Naive B cell (primary cell): ENCODE measurements at regions not wholly inside any gene's neighbourhood (a gene's known extent, or its start where the extent isn't known, plus 50 kb on each side); places are given as distances from the start of the nearest gene placed in this dataset.

ENCODE experiments used
- ATAC-seq, 2 donors: fragments of 150-1000 bp; cut with Tn5 transposase; 2 replicates each; pipeline ENCODE4 v1.10.0; 2021; ENCODE audit warnings: low read depth in 2 of 2, mild to moderate bottlenecking in 2 of 2, moderate library complexity in 2 of 2
- DNase-seq: peaks from one replicate; pipeline ENCODE4 v3.0.0; 2022
- H3K27ac Mint-ChIP-seq, 6 donors: one replicate each; pipeline ENCODE4 v1.8.0; 2020 to 2022; ENCODE audit warnings: mild to moderate bottlenecking in 6 of 6, mixed read lengths in 6 of 6, moderate library complexity in 5 of 6, inconsistent platforms in 2 of 6
- H3K27me3 Mint-ChIP-seq, 3 donors: one replicate each; pipeline ENCODE4 v1.8.0; 2021 to 2022; ENCODE audit warnings: mixed read lengths in 3 of 3, mild to moderate bottlenecking in 1 of 3
- H3K36me3 Mint-ChIP-seq, 2 donors: one replicate each; pipeline ENCODE4 v1.8.0; 2020 to 2022; ENCODE audit warnings: mixed read lengths in 2 of 2, inconsistent platforms in 1 of 2, mild to moderate bottlenecking in 1 of 2
- H3K4me1 Mint-ChIP-seq, 3 donors: one replicate each; pipeline ENCODE4 v1.8.0; 2020 to 2022; ENCODE audit warnings: mixed read lengths in 3 of 3, inconsistent platforms in 1 of 3, mild to moderate bottlenecking in 1 of 3, moderate library complexity in 1 of 3
- H3K4me3 Mint-ChIP-seq, 8 donors: one replicate each; pipeline ENCODE4 v1.8.0; 2020 to 2022; ENCODE audit warnings: mild to moderate bottlenecking in 8 of 8, mixed read lengths in 8 of 8, moderate library complexity in 8 of 8, inconsistent platforms in 2 of 8
- H3K9me3 Mint-ChIP-seq, 7 donors: one replicate each; pipeline ENCODE4 v1.8.0; 2020 to 2022; ENCODE audit warnings: mixed read lengths in 7 of 7, mild to moderate bottlenecking in 5 of 7, inconsistent platforms in 2 of 7, moderate library complexity in 1 of 7

DNA sequence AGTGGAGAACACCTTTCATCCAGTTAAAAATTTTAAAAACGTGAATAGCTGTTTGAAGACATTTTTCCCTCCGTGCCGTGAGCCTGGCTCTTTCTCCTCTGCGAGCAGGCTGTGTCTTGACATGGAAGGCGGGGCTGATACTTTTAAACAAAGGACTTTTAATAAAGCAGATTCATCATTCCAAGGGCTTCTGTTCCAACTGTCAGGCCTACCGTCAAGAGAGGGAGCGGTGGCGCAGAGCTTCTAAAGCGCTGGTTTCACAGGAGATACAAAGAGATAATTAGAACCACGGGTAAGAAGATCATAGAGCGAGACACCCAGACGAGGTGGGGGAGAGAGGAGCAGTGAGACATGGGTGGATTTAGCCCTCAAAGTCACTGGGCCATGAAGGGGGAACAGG lies 247.4 kb upstream of the C1orf174 start:
- no peaks in the 10 kb centered on the region for H3K36me3 Mint-ChIP-seq
- H3K27ac Mint-ChIP-seq, result no peak overlapping the region
- H3K4me1 Mint-ChIP-seq, result no peaks in the 10 kb centered on the region
- H3K9me3 Mint-ChIP-seq, result no peaks in the 10 kb centered on the region
- no peak overlapping the region for H3K4me3 Mint-ChIP-seq
- ATAC-seq, result no peak
- no peak for DNase-seq
- H3K27me3 Mint-ChIP-seq, result peaks cover 9 to 19% (median 12%) of the 10 kb centered on the region in 3 donors

DNA sequence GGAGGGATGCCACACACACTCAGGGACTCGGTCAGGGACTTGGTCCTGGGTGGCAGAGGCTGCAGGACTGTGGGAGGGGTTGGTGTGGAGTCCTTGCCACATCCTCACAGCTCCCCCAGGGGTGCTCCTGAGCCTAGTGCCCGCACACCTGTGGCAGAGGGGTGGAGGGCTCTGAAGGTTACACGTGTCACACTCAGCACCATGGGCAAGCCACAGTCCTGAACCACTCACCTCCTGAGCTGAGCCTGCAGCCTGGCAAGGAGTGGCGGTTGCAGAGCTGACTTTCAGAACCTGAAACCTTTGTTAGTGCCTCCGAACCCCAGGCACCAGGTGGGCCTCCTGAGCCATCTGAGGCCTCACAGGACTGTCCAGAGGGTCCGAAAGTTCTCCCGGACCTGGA lies 249.2 kb upstream of the C1orf174 start:
- no peak for ATAC-seq
- peaks cover 5 to 19% (median 11%) of the 10 kb centered on the region in 3 donors for H3K27me3 Mint-ChIP-seq

DNA sequence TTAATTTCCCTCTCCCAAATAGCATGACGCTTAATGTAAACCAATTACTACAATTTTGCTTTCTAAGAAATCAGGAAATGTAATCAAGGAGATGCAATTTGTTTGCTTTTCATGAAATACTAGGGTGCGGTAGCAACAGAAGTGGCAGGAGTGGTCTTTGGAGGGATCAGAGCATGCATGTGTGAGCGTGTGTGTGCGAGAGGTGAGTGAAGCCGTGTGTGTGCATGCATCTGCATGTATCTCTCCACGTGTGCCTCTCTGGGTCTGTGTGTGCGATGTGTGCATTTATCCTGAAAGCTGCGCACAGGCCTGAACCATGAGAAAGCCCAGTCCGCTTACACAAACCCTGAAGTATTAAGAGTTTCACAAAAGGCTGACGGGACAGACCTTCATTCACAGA lies 249.8 kb upstream of the C1orf174 start:
- Mint-ChIP-seq H3K36me3 (no peaks in the 10 kb centered on the region), H3K27ac (peak overlapping the region in 2 of 6 donors; percentile 1 to 54), H3K9me3 (no peaks in the 10 kb centered on the region), H3K27me3 (peaks cover 5 to 19% (median 11%) of the 10 kb centered on the region in 3 donors), H3K4me3 (no peak overlapping the region), H3K4me1 (no peaks in the 10 kb centered on the region)
- no peak for DNase-seq
- ATAC-seq, result no peak

More for the DNA sequence above, 249.2 kb upstream of the C1orf174 start:
- DNase-seq, result no peak
- Mint-ChIP-seq H3K9me3 (no peaks in the 10 kb centered on the region), H3K36me3 (no peaks in the 10 kb centered on the region), H3K4me1 (no peaks in the 10 kb centered on the region), H3K27ac (no peak overlapping the region), H3K4me3 (no peak overlapping the region)

DNA sequence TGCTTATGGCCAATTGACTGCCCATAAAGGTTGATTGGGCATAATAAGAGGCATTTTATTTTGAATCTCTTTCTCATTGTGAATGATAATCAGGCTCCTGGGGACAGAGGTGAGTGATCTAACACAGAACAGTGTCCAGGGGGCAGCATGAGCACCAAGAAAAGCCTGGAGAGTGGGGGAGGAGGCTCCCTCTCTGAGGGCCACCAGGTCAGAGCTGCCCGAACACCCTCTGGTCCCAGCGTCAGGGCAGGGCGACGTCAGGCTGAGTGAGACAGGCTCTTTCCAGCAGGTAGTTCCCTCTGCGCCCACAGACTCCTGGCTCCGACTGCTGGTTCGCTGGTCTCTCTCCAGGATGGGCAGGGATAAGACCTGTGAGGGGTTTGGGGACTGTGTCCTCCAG lies 250.2 kb upstream of the C1orf174 start:
- Mint-ChIP-seq H3K4me3 (no peak overlapping the region), H3K4me1 (no peaks in the 10 kb centered on the region), H3K36me3 (no peaks in the 10 kb centered on the region)

DNA sequence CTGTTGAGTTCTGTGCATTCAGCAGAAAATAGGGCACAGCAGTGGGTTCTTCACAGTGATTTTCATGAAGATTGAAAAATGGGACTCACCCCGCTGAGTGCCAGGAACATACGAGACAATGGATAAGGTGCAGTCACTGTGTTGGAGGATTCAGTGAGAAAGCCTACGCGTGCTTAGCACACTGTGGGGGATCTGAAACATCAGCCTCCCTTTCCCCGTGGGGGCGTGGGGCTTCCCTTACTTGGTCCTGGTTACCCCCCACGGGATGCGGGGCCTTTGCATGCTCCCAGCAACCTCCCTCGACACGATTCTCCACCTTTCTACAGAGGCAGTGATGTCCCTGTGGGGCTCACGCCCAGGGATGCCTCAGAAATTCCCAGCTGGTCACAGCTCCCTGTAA lies 252.2 kb upstream of the C1orf174 start:
- DNase-seq (no peak), ATAC-seq (no peak)
- Mint-ChIP-seq H3K4me1 (no peaks in the 10 kb centered on the region), H3K36me3 (no peaks in the 10 kb centered on the region), H3K27me3 (peaks cover 5 to 18% (median 11%) of the 10 kb centered on the region in 3 donors), H3K4me3 (no peak overlapping the region), H3K27ac (no peak overlapping the region), H3K9me3 (no peaks in the 10 kb centered on the region)

More for the DNA sequence above, 250.2 kb upstream of the C1orf174 start:
- Mint-ChIP-seq H3K27me3 (peaks cover 5 to 19% (median 11%) of the 10 kb centered on the region in 3 donors), H3K27ac (no peak overlapping the region), H3K9me3 (no peaks in the 10 kb centered on the region)
- DNase-seq (no peak), ATAC-seq (no peak)

DNA sequence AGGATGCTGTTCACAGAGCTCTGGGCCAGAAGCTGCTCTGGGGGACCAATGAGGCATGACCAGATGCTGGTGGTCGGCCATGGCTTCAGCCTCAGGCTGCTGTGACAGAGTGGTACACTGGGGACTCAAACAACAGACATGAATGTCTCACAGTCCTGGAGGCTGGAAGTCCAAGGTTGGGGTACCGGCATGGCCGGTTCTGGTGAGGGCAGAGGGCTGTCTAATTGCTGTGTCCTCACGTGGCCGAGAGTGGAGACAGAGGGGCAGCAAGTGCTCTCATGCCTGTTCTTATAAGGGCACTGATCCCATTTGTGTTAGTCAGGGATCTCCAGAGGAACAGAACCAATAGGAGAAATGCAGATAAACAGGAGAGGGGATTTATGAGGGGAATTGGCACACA lies 253.5 kb upstream of the C1orf174 start:
- Mint-ChIP-seq H3K27me3 (peaks cover 4 to 11% (median 9%) of the 10 kb centered on the region in 3 donors), H3K4me3 (no peak overlapping the region), H3K9me3 (no peaks in the 10 kb centered on the region), H3K4me1 (no peaks in the 10 kb centered on the region), H3K27ac (no peak overlapping the region), H3K36me3 (no peaks in the 10 kb centered on the region)
- ATAC-seq, result no peak
- no peak for DNase-seq

DNA sequence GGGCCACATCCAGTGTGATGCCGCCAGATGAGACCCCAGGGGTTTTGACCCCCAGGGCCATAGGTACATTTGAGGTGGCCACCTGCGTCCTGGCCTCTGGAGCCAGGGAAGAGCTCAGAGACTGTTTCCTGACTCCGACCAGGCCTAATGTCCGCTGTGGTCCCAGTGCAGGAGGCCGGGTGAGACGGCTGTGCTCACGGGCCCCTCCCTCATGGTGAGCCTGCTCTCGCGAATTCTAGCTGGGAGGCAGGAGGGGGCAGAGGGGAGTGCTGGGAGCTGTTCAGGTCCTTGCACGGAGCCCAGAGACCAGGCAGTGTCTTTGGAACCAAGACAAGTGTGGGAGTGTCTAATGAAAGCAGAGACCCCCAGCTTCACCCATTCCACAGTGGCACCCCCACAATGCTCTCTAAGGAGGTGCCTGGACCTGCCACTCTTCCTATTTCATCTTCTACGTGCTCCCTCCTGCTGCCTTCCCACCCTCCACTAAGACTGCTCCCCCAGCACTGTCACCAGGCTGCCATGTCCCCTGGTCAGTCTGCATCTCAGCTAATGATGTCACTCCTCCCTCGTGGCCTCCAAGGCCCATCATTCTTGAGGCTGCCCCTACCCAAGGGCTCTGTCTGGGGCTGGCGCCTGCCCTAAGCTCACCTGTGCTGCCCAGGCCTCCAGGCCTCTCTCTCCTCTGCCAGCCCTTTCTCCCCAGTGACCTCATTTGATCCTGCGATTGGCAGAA lies 256.3 kb upstream of the C1orf174 start:
- Mint-ChIP-seq H3K4me3 (no peak overlapping the region), H3K36me3 (no peaks in the 10 kb centered on the region), H3K4me1 (no peaks in the 10 kb centered on the region), H3K27ac (no peak overlapping the region), H3K27me3 (peaks cover 4 to 13% (median 10%) of the 10 kb centered on the region in 3 donors), H3K9me3 (no peaks in the 10 kb centered on the region)
- ATAC-seq (no peak), DNase-seq (no peak)

DNA sequence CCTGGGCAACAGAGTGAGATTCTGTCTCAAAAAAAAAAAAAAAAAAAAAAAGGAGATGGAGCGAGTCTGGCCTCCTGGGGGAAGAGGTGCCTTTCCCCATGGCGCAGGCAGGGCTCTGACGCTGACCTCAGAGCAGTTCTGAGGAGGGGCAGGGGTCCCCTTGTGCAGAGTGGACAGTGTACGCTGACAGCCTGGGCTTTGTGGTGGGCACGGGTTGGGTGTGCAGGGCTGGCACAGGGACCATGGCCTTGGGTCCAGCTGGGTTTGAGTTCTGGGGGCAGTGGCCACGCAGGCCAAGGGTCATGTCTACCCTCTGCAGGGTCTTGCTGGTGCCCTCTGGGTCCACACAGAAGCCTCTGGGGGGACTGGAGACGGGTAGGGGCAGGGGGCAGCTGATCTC lies 260.1 kb upstream of the C1orf174 start:
- ATAC-seq (no peak), DNase-seq (no peak)
- Mint-ChIP-seq H3K27ac (no peak overlapping the region), H3K27me3 (peaks cover 9 to 18% (median 14%) of the 10 kb centered on the region in 3 donors), H3K4me1 (peaks cover 0 to 2% (median 0%) of the 10 kb centered on the region in 3 donors), H3K36me3 (no peaks in the 10 kb centered on the region), H3K9me3 (peaks cover 0 to 4% (median 0%) of the 10 kb centered on the region in 7 donors), H3K4me3 (no peak overlapping the region)

DNA sequence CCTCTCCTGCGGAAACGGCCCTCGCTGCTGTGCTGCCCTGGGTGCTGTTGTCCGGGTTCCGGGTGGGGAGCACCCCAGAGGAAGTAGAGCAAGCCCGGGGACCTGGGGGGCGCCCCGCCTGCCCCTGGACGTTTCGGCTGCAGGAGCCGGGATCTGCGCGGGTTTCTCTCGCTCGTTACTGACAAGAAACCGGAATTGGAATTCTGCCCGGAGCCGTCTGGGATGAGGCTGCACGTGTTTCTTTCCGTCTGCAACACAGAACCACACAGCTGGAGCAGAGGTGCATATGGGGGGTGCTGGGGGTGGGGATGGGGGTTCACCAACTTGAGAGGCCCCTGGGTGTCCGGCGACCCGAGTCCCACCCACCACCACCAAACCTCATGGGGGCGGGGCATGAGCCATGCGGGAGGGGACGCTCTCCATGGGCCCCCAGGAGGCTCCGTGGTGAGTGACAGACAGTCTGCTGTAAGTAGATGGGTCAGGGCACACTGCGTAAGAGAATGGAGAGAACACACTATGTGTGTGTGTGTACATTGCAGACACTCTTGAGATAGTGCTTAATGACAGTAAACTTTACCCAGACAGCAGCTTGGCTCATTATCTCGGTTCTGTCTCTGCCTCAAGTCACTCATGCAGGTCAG lies 261.4 kb upstream of the C1orf174 start:
- no peaks in the 10 kb centered on the region for H3K36me3 Mint-ChIP-seq
- H3K9me3 Mint-ChIP-seq, result peaks cover 0 to 4% (median 0%) of the 10 kb centered on the region in 7 donors

DNA sequence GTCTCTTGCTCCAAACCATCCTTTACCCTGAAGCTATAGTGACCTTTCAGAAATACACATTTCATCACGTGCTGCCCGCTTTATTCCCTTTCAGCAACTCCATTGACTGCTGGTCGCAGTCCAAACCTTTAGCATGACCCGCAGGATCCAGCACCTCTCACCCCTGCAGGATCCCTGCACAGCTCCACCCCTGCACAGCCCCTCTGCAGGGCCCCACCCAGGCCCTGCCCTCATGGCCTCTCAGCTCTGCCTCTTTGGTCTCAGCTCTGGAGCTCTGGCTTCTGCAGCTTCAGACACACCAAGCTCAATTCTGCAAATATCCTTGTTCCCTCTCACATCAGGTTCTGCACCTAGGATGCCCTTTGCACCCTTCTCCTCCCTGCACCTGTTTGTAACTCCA lies 264.9 kb upstream of the C1orf174 start:
- H3K27ac Mint-ChIP-seq, result no peak overlapping the region
- no peak overlapping the region for H3K4me3 Mint-ChIP-seq
- peaks cover 7 to 40% (median 34%) of the 10 kb centered on the region in 3 donors for H3K27me3 Mint-ChIP-seq
- DNase-seq, result no peak
- H3K4me1 Mint-ChIP-seq, result peaks cover 0 to 2% (median 0%) of the 10 kb centered on the region in 3 donors
- no peaks in the 10 kb centered on the region for H3K36me3 Mint-ChIP-seq
- H3K9me3 Mint-ChIP-seq, result peaks cover 0 to 4% (median 0%) of the 10 kb centered on the region in 7 donors
- ATAC-seq, result no peak

More for the DNA sequence above, 261.4 kb upstream of the C1orf174 start:
- ATAC-seq, result no peak
- Mint-ChIP-seq H3K27ac (no peak overlapping the region), H3K4me3 (no peak overlapping the region), H3K4me1 (peaks cover 0 to 2% (median 0%) of the 10 kb centered on the region in 3 donors), H3K27me3 (peaks cover 9 to 30% (median 26%) of the 10 kb centered on the region in 3 donors)
- no peak for DNase-seq

DNA sequence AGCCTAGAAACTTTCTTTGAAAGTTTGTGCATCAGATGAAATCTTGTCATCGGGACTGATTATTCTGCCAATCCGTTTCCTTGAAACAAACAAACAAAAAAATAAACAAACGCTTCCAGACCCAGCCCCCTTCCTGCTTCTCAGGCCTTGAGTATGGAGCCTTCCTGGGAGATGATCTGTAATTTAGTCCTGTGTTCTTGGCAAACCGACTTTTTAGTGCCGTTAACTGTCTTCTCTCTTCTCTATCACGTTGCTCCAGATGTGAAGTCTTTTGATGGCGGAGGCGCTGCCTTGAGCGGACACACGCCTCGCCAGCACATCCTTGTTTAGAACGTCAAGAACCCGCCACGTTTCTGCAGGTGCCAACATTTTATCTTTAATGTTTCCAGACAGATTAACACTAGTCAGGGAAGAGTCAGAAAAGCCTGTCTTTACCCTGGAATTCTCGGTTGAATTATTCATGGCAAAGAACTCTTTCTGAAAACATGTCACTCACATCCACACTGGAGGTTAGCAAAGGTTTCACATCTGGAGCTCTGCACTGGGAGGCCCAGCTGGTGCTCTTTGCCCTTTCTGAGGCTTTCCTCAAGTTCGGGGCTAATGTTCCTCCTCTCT lies 265.7 kb upstream of the C1orf174 start:
- Mint-ChIP-seq H3K27ac (no peak overlapping the region), H3K4me1 (peaks cover 0 to 2% (median 0%) of the 10 kb centered on the region in 3 donors), H3K36me3 (no peaks in the 10 kb centered on the region), H3K27me3 (peaks cover 8 to 40% (median 38%) of the 10 kb centered on the region in 3 donors), H3K9me3 (peaks cover 0 to 4% (median 0%) of the 10 kb centered on the region in 7 donors), H3K4me3 (no peak overlapping the region)
- ATAC-seq, result no peak
- DNase-seq, result no peak

DNA sequence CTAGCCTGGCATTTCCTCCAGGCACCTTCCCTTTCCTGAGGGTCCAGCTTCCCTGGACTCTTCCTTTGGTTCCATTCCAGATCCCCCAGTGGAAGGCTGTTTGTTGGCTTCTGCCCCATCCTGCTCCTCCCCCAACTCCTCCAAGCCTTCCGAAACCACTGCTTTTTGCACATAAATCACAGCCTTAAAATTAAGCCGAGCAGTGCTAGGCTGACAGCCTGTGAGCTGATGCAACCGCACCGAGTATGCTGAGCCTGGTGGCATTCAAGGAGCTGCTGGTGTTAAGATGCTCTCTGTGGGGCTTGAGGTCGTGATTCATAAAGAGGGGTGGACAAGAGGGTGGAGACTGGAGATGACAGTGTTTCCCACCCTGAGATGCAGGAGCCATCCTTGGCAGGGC lies 266.6 kb upstream of the C1orf174 start:
- peaks cover 0 to 4% (median 0%) of the 10 kb centered on the region in 7 donors for H3K9me3 Mint-ChIP-seq
- no peak for DNase-seq
- peak overlapping the region in 1 of 6 donors; percentile 87 for H3K27ac Mint-ChIP-seq
- H3K27me3 Mint-ChIP-seq, result peaks cover 13 to 48% (median 47%) of the 10 kb centered on the region in 3 donors
- H3K4me3 Mint-ChIP-seq, result no peak overlapping the region
- H3K4me1 Mint-ChIP-seq, result peaks cover 0 to 2% (median 0%) of the 10 kb centered on the region in 3 donors
- ATAC-seq, result no peak
- H3K36me3 Mint-ChIP-seq, result no peaks in the 10 kb centered on the region

DNA sequence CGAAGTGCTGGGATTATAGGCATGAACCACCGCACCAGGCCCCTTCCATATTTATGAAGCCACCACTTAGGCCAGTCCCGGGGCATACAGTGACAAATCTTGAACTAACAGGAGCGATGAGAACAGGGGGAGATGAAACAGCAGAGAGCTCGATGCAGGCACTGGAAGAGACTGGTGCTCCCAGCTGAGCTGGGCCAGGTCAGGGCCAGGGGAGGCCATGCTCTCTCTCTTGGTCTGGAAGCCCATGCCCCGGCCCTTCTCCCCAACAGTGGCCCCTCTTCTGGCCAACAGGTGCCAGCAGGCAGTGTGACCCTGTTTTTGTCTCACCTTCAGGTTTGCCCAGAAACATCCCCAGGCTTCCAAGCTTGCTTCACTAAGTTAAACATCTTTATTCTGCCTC lies 269.9 kb upstream of the C1orf174 start:
- no peaks in the 10 kb centered on the region for H3K4me1 Mint-ChIP-seq
- no peak overlapping the region for H3K4me3 Mint-ChIP-seq
- no peak for ATAC-seq
- DNase-seq, result no peak
- H3K9me3 Mint-ChIP-seq, result peaks cover 0 to 2% (median 0%) of the 10 kb centered on the region in 7 donors
- H3K27me3 Mint-ChIP-seq, result peaks cover 19 to 68% (median 65%) of the 10 kb centered on the region in 3 donors
- no peaks in the 10 kb centered on the region for H3K36me3 Mint-ChIP-seq
- no peak overlapping the region for H3K27ac Mint-ChIP-seq
